H1 (cell line): ENCODE measurements at regions not wholly inside any gene's neighbourhood (a gene's known extent, or its start where the extent isn't known, plus 50 kb on each side); places are given as distances from the start of the nearest gene placed in this dataset.
A peak's percentile ranks its signal among the peaks of the same experiment; 100 is the strongest.

Source experiments
- CTCF ChIA-PET: fragments of 300-600 bp; sonication (Branson Sonifier 250); formaldehyde crosslinking; loops from one replicate; lab custom pipeline; 2021; ENCODE audit not compliant: partially characterized antibody; lab: Charles Lee
- POLR2A ChIA-PET: fragments of 300-600 bp; sonication (Branson Sonifier 250); formaldehyde crosslinking; loops from one replicate; lab custom pipeline; 2021; ENCODE audit warnings: inconsistent platforms; ENCODE audit not compliant: partially characterized antibody; lab: Charles Lee
- DNase-seq, 2 experiments: peaks; one replicate each; pipeline versions ENCODE4 v3.0.0 to v3.0.0-alpha.2; 2010 to 2022; ENCODE audit warnings: low spot score in 2 of 2, low read depth in 1 of 2, mixed read lengths in 1 of 2
- FAIRE-seq: peaks from 2 replicates; lab custom pipeline; 2011; peaks lifted over from hg19 to GRCh38; lab: Jason Lieb, UNC
- H2AFZ ChIP-seq: 2 replicates; pipeline ENCODE4 v1.8.1; 2012; ENCODE audit warnings: low read length, inconsistent platforms
- H2AK5ac ChIP-seq: 2 replicates; pipeline ENCODE4 v1.6.1; 2013; ENCODE audit warnings: low read depth, low read length
- H2BK120ac ChIP-seq: replicated peaks from 2 replicates; pipeline ENCODE3; 2013; ENCODE audit warnings: low read depth, low read length, inconsistent platforms
- H2BK12ac ChIP-seq: 2 replicates; pipeline ENCODE4 v1.6.1; 2013; ENCODE audit warnings: low read depth, low read length
- H2BK15ac ChIP-seq: 2 replicates; pipeline ENCODE4 v1.6.1; 2013; ENCODE audit warnings: low read length
- H2BK20ac ChIP-seq: 2 replicates; pipeline ENCODE4 v1.6.1; 2013; ENCODE audit warnings: low read length
- H2BK5ac ChIP-seq: 2 replicates; pipeline ENCODE4 v1.6.1; 2013; ENCODE audit warnings: low read depth, low read length
- H3K14ac ChIP-seq: 2 replicates; pipeline ENCODE4 v1.6.1; 2013; ENCODE audit warnings: inconsistent platforms; ENCODE audit not compliant: insufficient read length
- H3K18ac ChIP-seq: 2 replicates; pipeline ENCODE4 v1.6.1; 2013; ENCODE audit warnings: low read length; ENCODE audit errors: extremely low read depth
- H3K23ac ChIP-seq: 2 replicates; pipeline ENCODE4 v1.6.1; 2013; ENCODE audit warnings: inconsistent platforms; ENCODE audit not compliant: insufficient read length
- H3K23me2 ChIP-seq: 2 replicates; pipeline ENCODE4 v1.6.1; 2013; ENCODE audit warnings: low read depth, low read length
- H3K27ac ChIP-seq: 2 replicates; pipeline ENCODE4 v1.6.1; 2011; ENCODE audit warnings: low read depth, low read length, inconsistent platforms
- H3K27me3 ChIP-seq, 4 experiments: replicated peaks in 1 of 4; 1 replicate in 1 of 4; 2 replicates in 3 of 4; pipeline versions ENCODE4 v1.6.1 to v1.8.1; 2011 to 2013; ENCODE audit warnings: low read length in 3 of 4, mild to moderate bottlenecking in 3 of 4, inconsistent platforms in 2 of 4, mixed read lengths in 2 of 4, moderate library complexity in 1 of 4; ENCODE audit not compliant: control insufficient read depth in 3 of 4, insufficient read depth in 3 of 4; ENCODE audit errors: extremely low read depth in 1 of 4
- H3K36me3 ChIP-seq, 4 experiments: 2 replicates each; pipeline versions ENCODE4 v1.6.1 to v1.8.1; 2011 to 2013; ENCODE audit warnings: mild to moderate bottlenecking in 4 of 4, low read length in 3 of 4, moderate library complexity in 2 of 4, control low read depth in 1 of 4, inconsistent platforms in 1 of 4; ENCODE audit not compliant: insufficient read depth in 4 of 4, control insufficient read depth in 2 of 4
- H3K4ac ChIP-seq: replicated peaks from 2 replicates; pipeline ENCODE3; 2013; ENCODE audit warnings: low read length, low read depth, mixed read lengths, inconsistent platforms; ENCODE audit not compliant: insufficient read length
- H3K4me1 ChIP-seq, 4 experiments: replicated peaks in 1 of 4; 1 replicate in 1 of 4; 2 replicates in 3 of 4; pipeline versions ENCODE4 v1.6.1 to v1.8.1; 2011 to 2013; ENCODE audit warnings: low read length in 3 of 4, inconsistent platforms in 2 of 4, mixed read lengths in 1 of 4; ENCODE audit not compliant: insufficient read depth in 4 of 4, control insufficient read depth in 3 of 4
- H3K4me2 ChIP-seq, 2 experiments: 2 replicates each; pipeline versions ENCODE4 v1.6.1 to v1.8.1; 2011 to 2013; ENCODE audit warnings: low read depth in 2 of 2, low read length in 2 of 2, control low read depth in 1 of 2, inconsistent platforms in 1 of 2, mild to moderate bottlenecking in 1 of 2; ENCODE audit not compliant: insufficient read depth in 1 of 2
- H3K4me3 ChIP-seq, 4 experiments: fragments of 200-600, 300-600 bp in 1 of 4; sonication (generic), shearing (Covaris generic), sonication (Bioruptor Twin) in 1 of 4; 2 replicates each; pipeline versions ENCODE4 v1.5.1 to v1.8.1; 2011 to 2016; ENCODE audit warnings: low read length in 4 of 4, low read depth in 3 of 4, control low read depth in 2 of 4, inconsistent platforms in 2 of 4, mild to moderate bottlenecking in 2 of 4, mixed read lengths in 1 of 4, moderate library complexity in 1 of 4; ENCODE audit not compliant: insufficient read depth in 2 of 4; ENCODE audit errors: extremely low read depth in 1 of 4
- H3K56ac ChIP-seq: replicated peaks from 2 replicates; pipeline ENCODE3; 2013; ENCODE audit warnings: low read depth, mild to moderate bottlenecking, mixed read lengths, low read length, inconsistent platforms; ENCODE audit not compliant: insufficient read length
- H3K79me1 ChIP-seq: 2 replicates; pipeline ENCODE4 v1.6.1; 2013; ENCODE audit warnings: low read depth, low read length, control low read depth
- H3K79me2 ChIP-seq, 2 experiments: 2 replicates each; pipeline versions ENCODE4 v1.6.1 to v1.8.1; 2012 to 2013; ENCODE audit warnings: low read length in 2 of 2, mild to moderate bottlenecking in 2 of 2, inconsistent platforms in 1 of 2; ENCODE audit not compliant: insufficient read depth in 2 of 2, control insufficient read depth in 1 of 2
- H3K9ac ChIP-seq, 4 experiments: replicated peaks in 1 of 4; 1 replicate in 1 of 4; 2 replicates in 3 of 4; pipeline versions ENCODE4 v1.6.1 to v1.8.1; 2011 to 2013; ENCODE audit warnings: low read depth in 3 of 4, low read length in 3 of 4, control low read depth in 2 of 4, mild to moderate bottlenecking in 2 of 4, moderate library complexity in 2 of 4, inconsistent platforms in 1 of 4; ENCODE audit errors: extremely low read depth in 1 of 4
- H3K9me3 ChIP-seq, 2 experiments: 2 replicates each; pipeline versions ENCODE4 v1.6.1 to v1.8.1; 2012 to 2013; ENCODE audit warnings: mild to moderate bottlenecking in 2 of 2, moderate library complexity in 2 of 2, control low read depth in 1 of 2, inconsistent platforms in 1 of 2, low read depth in 1 of 2, low read length in 1 of 2, mixed read lengths in 1 of 2; ENCODE audit not compliant: insufficient read depth in 2 of 2
- H4K20me1 ChIP-seq, 2 experiments: replicated peaks in 1 of 2; 2 replicates each; pipeline versions ENCODE3 to v1.8.1; 2011 to 2013; ENCODE audit warnings: inconsistent platforms in 2 of 2, low read length in 2 of 2, mild to moderate bottlenecking in 1 of 2; ENCODE audit not compliant: insufficient read depth in 2 of 2, control insufficient read depth in 1 of 2
- H4K5ac ChIP-seq: 2 replicates; pipeline ENCODE4 v1.6.1; 2013; ENCODE audit warnings: low read length, low read depth, mixed read lengths, inconsistent platforms; ENCODE audit not compliant: insufficient read length
- H4K8ac ChIP-seq: 2 replicates; pipeline ENCODE4 v1.8.0; 2013; ENCODE audit warnings: mild to moderate bottlenecking, moderate library complexity, low read length, inconsistent platforms; ENCODE audit not compliant: insufficient read depth; ENCODE audit errors: extremely low read depth
- H4K91ac ChIP-seq: replicated peaks from 2 replicates; pipeline ENCODE3; 2013; ENCODE audit warnings: low read length, mixed read lengths, inconsistent platforms; ENCODE audit not compliant: insufficient read length
- BRCA1 ChIP-seq: IDR thresholded peaks from 2 replicates; pipeline ENCODE4 v1.6.1; 2012; ENCODE audit warnings: low read depth, low read length, improper control_type of control experiment
- CHD1 ChIP-seq: IDR thresholded peaks from 2 replicates; pipeline ENCODE4 v1.6.1; 2012; ENCODE audit warnings: low read depth, low read length, improper control_type of control experiment
- CREB1 ChIP-seq: IDR thresholded peaks from 2 replicates; pipeline ENCODE4 v1.6.1; 2012; ENCODE audit warnings: inconsistent platforms
- EP300 ChIP-seq, 2 experiments: IDR thresholded peaks; 1 replicate in 1 of 2; 2 replicates in 1 of 2; pipeline ENCODE4 v1.6.1; 2011 to 2012; ENCODE audit warnings: low read depth in 2 of 2, low read length in 2 of 2, mild to moderate bottlenecking in 2 of 2, borderline replicate concordance in 1 of 2, inconsistent platforms in 1 of 2, moderate library complexity in 1 of 2
- KDM1A ChIP-seq: fragments of 200-600, 300-600 bp; sonication (generic); IDR thresholded peaks from 2 replicates; pipeline ENCODE4 v1.7.1; 2016; ENCODE audit warnings: mild to moderate bottlenecking, low read length, borderline replicate concordance
- KDM5A ChIP-seq: fragments of 200-600 bp; IDR thresholded peaks from 2 replicates; pipeline ENCODE4 v1.7.1; 2012; ENCODE audit warnings: mild to moderate bottlenecking, low read length, inconsistent platforms, mixed read lengths
- RAD21 ChIP-seq, 2 experiments: IDR thresholded peaks in 1 of 2; conservative IDR thresholded peaks in 1 of 2; 2 replicates each; pipeline ENCODE4 v1.6.1; 2011; ENCODE audit warnings: low read depth in 2 of 2, low read length in 2 of 2, improper control_type of control experiment in 1 of 2, inconsistent platforms in 1 of 2, mild to moderate bottlenecking in 1 of 2, moderate library complexity in 1 of 2
- TBP ChIP-seq: IDR thresholded peaks from 2 replicates; pipeline ENCODE4 v1.6.1; 2011; ENCODE audit warnings: low read depth, low read length, improper control_type of control experiment
- USF2 ChIP-seq: IDR thresholded peaks from 2 replicates; pipeline ENCODE4 v1.6.1; 2011; ENCODE audit warnings: low read length, improper control_type of control experiment
- YY1 ChIP-seq: IDR thresholded peaks from 2 replicates; pipeline ENCODE4 v1.6.1; 2011; ENCODE audit warnings: low read depth, mild to moderate bottlenecking, low read length
- WGBS, 2 experiments: shearing (Covaris generic) in 1 of 2; methylation state at CpG; one replicate each; pipeline versions ENCODE4 v1.1.6 to v1.1.7; 2013 to 2015; ENCODE audit warnings: low lambda C conversion rate in 2 of 2, mixed read lengths in 2 of 2, inconsistent platforms in 1 of 2, low coverage in 1 of 2, missing lambda C conversion rate in 1 of 2; ENCODE audit not compliant: insufficient replicate concordance in 2 of 2, insufficient coverage in 1 of 2, insufficient read length in 1 of 2; ENCODE audit errors: extremely low coverage in 1 of 2, missing lambda C conversion rate in 1 of 2; 5-methylcytosine and 5-hydroxymethylcytosine counted together

- no peaks in the 10 kb centered on the region; the same call in 1 of the 2 replicates for H3K23me2 ChIP-seq
- TF ChIP-seq KDM5A (no peak), BRCA1 (no peak), EP300 (IDR thresholded peaks at IDR 0.05; ENCODE audit: borderline replicate concordance in 1 of 2, low read depth in 2 of 2, low read length in 2 of 2) (no peak), KDM1A (no peak), CREB1 (no peak), YY1 (no peak), RAD21 (IDR thresholded peaks at IDR 0.05 in 1 of 2, conservative IDR thresholded peaks at IDR 0.05 in 1 of 2; ENCODE audit: low read depth in 2 of 2, low read length in 2 of 2) (no peak), TBP (no peak), CHD1 (no peak), USF2 (no peak)
- H3K4me3 ChIP-seq, result no peak overlapping the region
- no peaks in the 10 kb centered on the region for H3K9me3 ChIP-seq
- no peak overlapping the region for H4K91ac ChIP-seq
- CTCF ChIA-PET, result interaction anchor here (0.6 to 1.1 kb wide), 2 partner anchors 17 to 737 kb away, joined by 3 read pairs; no protein-coding TSS in a partner anchor
- 0 out of 2 replicates have a peak overlapping the region, but pooled peaks have one; percentile 3 for H2AFZ ChIP-seq
- H3K4ac ChIP-seq, result no peak overlapping the region
- H3K79me2 ChIP-seq, result no peaks in the 10 kb centered on the region
- no peak overlapping the region for H3K56ac ChIP-seq
- no peak overlapping the region for H3K23ac ChIP-seq
- no peak overlapping the region for H3K4me2 ChIP-seq
- peaks cover 0 to 9% (median 0%) of the 10 kb centered on the region in 4 experiments; a peak in 1 of 7 replicates for H3K4me1 ChIP-seq
- H2BK120ac ChIP-seq, result no peak overlapping the region
- H2AK5ac ChIP-seq, result no peak overlapping the region
- no peak overlapping the region for H2BK12ac ChIP-seq
- H2BK15ac ChIP-seq, result no peak overlapping the region
- no peak overlapping the region for H4K5ac ChIP-seq
- H4K20me1 ChIP-seq, result no peaks in the 10 kb centered on the region
- H2BK5ac ChIP-seq, result no peak overlapping the region
- DNase-seq (no peak), FAIRE-seq (peak; percentile 7)
- no peak overlapping the region for H3K14ac ChIP-seq
- WGBS, 2 experiments, result 75% methylated on average over 5 of the region's 5 CpGs; no CpG with 5 or more reads in 1 of the 2 experiments
- POLR2A ChIA-PET, result no interaction called here
- no peak overlapping the region for H2BK20ac ChIP-seq
- H3K79me1 ChIP-seq, result no peaks in the 10 kb centered on the region
- H3K18ac ChIP-seq, result no peak overlapping the region
- H3K36me3 ChIP-seq, result no peaks in the 10 kb centered on the region
- no peaks in the 10 kb centered on the region for H3K27me3 ChIP-seq
- no peak overlapping the region for H4K8ac ChIP-seq
- no peak overlapping the region for H3K9ac ChIP-seq
- no peak overlapping the region for H3K27ac ChIP-seq
Observed at GRCh38 chr13:108031865-108032264, 183.5 kb downstream of the LIG4 start.
